GM18507 (cell line): ENCODE measurements at regions not wholly inside any gene's neighbourhood (a gene's known extent, or its start where the extent isn't known, plus 50 kb on each side); places are given as distances from the start of the nearest gene placed in this dataset.

Source experiments
- DNase-seq: peaks from one replicate; pipeline ENCODE4 v3.0.0; 2011; ENCODE audit warnings: low read depth; ENCODE audit not compliant: insufficient read length; ENCODE audit errors: extremely low spot score
- FAIRE-seq: peaks from 2 replicates; lab custom pipeline; 2011; peaks lifted over from hg19 to GRCh38; lab: Jason Lieb, UNC

GRCh38 chr5:174419540-174420132, 304.7 kb upstream of the MSX2 start:
- peak; percentile 33 for DNase-seq
- peak; percentile 76 for FAIRE-seq

GRCh38 chr5:174420651-174421407, 303.6 kb upstream of the MSX2 start:
- FAIRE-seq (no peak), DNase-seq (no peak)

GRCh38 chr5:174421408-174421805, 303.0 kb upstream of the MSX2 start:
- no peak for FAIRE-seq

GRCh38 chr5:174423558-174423957, 300.8 kb upstream of the MSX2 start:
- DNase-seq (no peak), FAIRE-seq (no peak)

More at GRCh38 chr5:174421408-174421805, 303.0 kb upstream of the MSX2 start:
- DNase-seq, result no peak

GRCh38 chr5:174424219-174425053, 299.9 kb upstream of the MSX2 start:
- DNase-seq, result no peak
- no peak for FAIRE-seq

GRCh38 chr5:174425271-174425963, 299.0 kb upstream of the MSX2 start:
- FAIRE-seq, result no peak
- DNase-seq, result no peak

- DNase-seq, result no peak
- no peak for FAIRE-seq
These were observed 298.5 kb upstream of the MSX2 start for GRCh38 chr5:174425964-174426290.

- FAIRE-seq (no peak), DNase-seq (no peak)
These were observed 298.0 kb upstream of the MSX2 start for GRCh38 chr5:174426388-174426787.

- FAIRE-seq, result no peak
- DNase-seq, result no peak
These were observed 297.5 kb upstream of the MSX2 start for GRCh38 chr5:174426851-174427250.

- no peak for DNase-seq
- no peak for FAIRE-seq
These were observed 297.1 kb upstream of the MSX2 start for GRCh38 chr5:174427304-174427703.

- no peak for FAIRE-seq
- DNase-seq, result no peak
These were observed 295.5 kb upstream of the MSX2 start for GRCh38 chr5:174428895-174429294.

- FAIRE-seq (no peak), DNase-seq (no peak)
These were observed 293.4 kb upstream of the MSX2 start for GRCh38 chr5:174430940-174431339.

- DNase-seq (no peak), FAIRE-seq (no peak)
These were observed 292.9 kb upstream of the MSX2 start for GRCh38 chr5:174431504-174431903.

GRCh38 chr5:174433098-174433497, 291.3 kb upstream of the MSX2 start:
- DNase-seq, result no peak

GRCh38 chr5:174436750-174437149, 287.6 kb upstream of the MSX2 start:
- no peak for FAIRE-seq
- no peak for DNase-seq

More at GRCh38 chr5:174433098-174433497, 291.3 kb upstream of the MSX2 start:
- FAIRE-seq, result no peak

GRCh38 chr5:174444479-174445188, 279.7 kb upstream of the MSX2 start:
- FAIRE-seq (no peak), DNase-seq (no peak)

GRCh38 chr5:174446446-174446845, 277.9 kb upstream of the MSX2 start:
- DNase-seq, result no peak
- FAIRE-seq, result no peak

GRCh38 chr5:174446988-174447387, 277.4 kb upstream of the MSX2 start:
- FAIRE-seq (no peak), DNase-seq (no peak)

GRCh38 chr5:174448041-174448440, 276.3 kb upstream of the MSX2 start:
- FAIRE-seq, result no peak
- no peak for DNase-seq
